Right atrium auricular region (tissue), 2 donors: ENCODE measurements at regions not wholly inside any gene's neighbourhood (a gene's known extent, or its start where the extent isn't known, plus 50 kb on each side); places are given as distances from the start of the nearest gene placed in this dataset.

Experiments
- DNase-seq: peaks from one replicate; pipeline ENCODE4 v3.0.0-alpha.2; 2019; ENCODE audit warnings: low spot score
- H3K27ac ChIP-seq, 2 donors: fragments of 200-600 bp; sonication (generic); 1 replicate in 1 of 2; 2 replicates in 1 of 2; pipeline ENCODE4 v1.5.1; 2016 to 2019
- H3K27me3 ChIP-seq, 2 donors: fragments of 200-600 bp; sonication (generic); one replicate each; pipeline versions ENCODE4 v1.5.1 to v1.6.0; 2017 to 2019
- H3K36me3 ChIP-seq: fragments of 200-600 bp; sonication (generic); one replicate; pipeline ENCODE4 v1.5.1; 2016
- H3K4me1 ChIP-seq, 2 donors: fragments of 200-600 bp; sonication (generic); one replicate each; pipeline versions ENCODE4 v1.5.1 to v1.6.0; 2017 to 2019
- H3K4me3 ChIP-seq, 2 donors: fragments of 200-600 bp; sonication (generic); 1 replicate in 1 of 2; 2 replicates in 1 of 2; pipeline ENCODE4 v1.5.1; 2017 to 2019; ENCODE audit warnings: mild to moderate bottlenecking in 1 of 2, moderate library complexity in 1 of 2
- H3K9me3 ChIP-seq, 2 donors: fragments of 200-600 bp; sonication (generic); one replicate each; pipeline ENCODE4 v1.5.1; 2019
- TF ChIP-seq, protein P1 (sequence below), 2 donors: fragments of 200-600 bp; sonication (generic); IDR thresholded peaks; one replicate each; pipeline ENCODE4 v1.5.1; 2019; ENCODE audit warnings: antibody characterized with exemption in 2 of 2

GRCh38 chr2:88834376-88834775, 142.9 kb downstream of the RPIA start:
- Histone ChIP-seq H3K9me3 (no peaks in the 10 kb centered on the region), H3K4me1 (no peaks in the 10 kb centered on the region), H3K27ac (no peak overlapping the region), H3K36me3 (no peaks in the 10 kb centered on the region), H3K27me3 (no peaks in the 10 kb centered on the region), H3K4me3 (no peak overlapping the region)
- DNase-seq: no peak
- TF ChIP-seq, protein P1, sequence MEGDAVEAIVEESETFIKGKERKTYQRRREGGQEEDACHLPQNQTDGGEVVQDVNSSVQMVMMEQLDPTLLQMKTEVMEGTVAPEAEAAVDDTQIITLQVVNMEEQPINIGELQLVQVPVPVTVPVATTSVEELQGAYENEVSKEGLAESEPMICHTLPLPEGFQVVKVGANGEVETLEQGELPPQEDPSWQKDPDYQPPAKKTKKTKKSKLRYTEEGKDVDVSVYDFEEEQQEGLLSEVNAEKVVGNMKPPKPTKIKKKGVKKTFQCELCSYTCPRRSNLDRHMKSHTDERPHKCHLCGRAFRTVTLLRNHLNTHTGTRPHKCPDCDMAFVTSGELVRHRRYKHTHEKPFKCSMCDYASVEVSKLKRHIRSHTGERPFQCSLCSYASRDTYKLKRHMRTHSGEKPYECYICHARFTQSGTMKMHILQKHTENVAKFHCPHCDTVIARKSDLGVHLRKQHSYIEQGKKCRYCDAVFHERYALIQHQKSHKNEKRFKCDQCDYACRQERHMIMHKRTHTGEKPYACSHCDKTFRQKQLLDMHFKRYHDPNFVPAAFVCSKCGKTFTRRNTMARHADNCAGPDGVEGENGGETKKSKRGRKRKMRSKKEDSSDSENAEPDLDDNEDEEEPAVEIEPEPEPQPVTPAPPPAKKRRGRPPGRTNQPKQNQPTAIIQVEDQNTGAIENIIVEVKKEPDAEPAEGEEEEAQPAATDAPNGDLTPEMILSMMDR (IDR thresholded peaks at IDR 0.05): no peak

DNA sequence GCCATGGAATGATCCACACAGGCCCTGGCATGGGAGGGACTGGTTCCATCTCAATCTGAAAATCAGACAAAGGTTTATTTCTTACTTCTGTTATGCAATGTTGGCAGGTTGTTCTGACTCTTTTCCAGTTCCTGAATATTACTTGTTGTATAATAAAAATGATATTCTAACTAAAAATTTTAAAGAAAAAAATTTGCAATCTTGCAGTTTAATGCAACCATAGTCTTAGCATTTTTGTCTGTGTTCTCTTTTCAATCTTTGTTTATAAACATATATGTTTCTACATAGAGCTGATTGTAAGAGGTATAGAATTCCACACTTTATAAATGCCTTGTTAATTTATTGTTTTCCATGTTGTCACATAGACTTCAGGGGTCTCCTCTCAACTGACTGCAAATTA, 143.4 kb downstream of the RPIA start:
- no peaks in the 10 kb centered on the region for H3K27me3 ChIP-seq
- DNase-seq: no peak
- H3K4me3 ChIP-seq: no peak overlapping the region
- no peaks in the 10 kb centered on the region for H3K36me3 ChIP-seq
- H3K9me3 ChIP-seq: no peaks in the 10 kb centered on the region
- no peak overlapping the region for H3K27ac ChIP-seq
- H3K4me1 ChIP-seq: no peaks in the 10 kb centered on the region
- TF ChIP-seq, protein P1 (IDR thresholded peaks at IDR 0.05): no peak

- no peak for DNase-seq
- Histone ChIP-seq H3K27ac (no peak overlapping the region), H3K27me3 (no peaks in the 10 kb centered on the region), H3K4me3 (no peak overlapping the region), H3K9me3 (no peaks in the 10 kb centered on the region), H3K36me3 (no peaks in the 10 kb centered on the region), H3K4me1 (no peaks in the 10 kb centered on the region)
- TF ChIP-seq, protein P1 (IDR thresholded peaks at IDR 0.05): no peak
Measured at GRCh38 chr2:88835726-88836125, 144.3 kb downstream of the RPIA start.

- DNase-seq: no peak
- H3K4me1 ChIP-seq: no peaks in the 10 kb centered on the region
- H3K9me3 ChIP-seq: no peaks in the 10 kb centered on the region
- TF ChIP-seq, protein P1 (IDR thresholded peaks at IDR 0.05): no peak
- no peak overlapping the region for H3K4me3 ChIP-seq
- H3K36me3 ChIP-seq: no peaks in the 10 kb centered on the region
- no peak overlapping the region for H3K27ac ChIP-seq
- no peaks in the 10 kb centered on the region for H3K27me3 ChIP-seq
Measured at GRCh38 chr2:88836351-88836750, 144.9 kb downstream of the RPIA start.

DNA sequence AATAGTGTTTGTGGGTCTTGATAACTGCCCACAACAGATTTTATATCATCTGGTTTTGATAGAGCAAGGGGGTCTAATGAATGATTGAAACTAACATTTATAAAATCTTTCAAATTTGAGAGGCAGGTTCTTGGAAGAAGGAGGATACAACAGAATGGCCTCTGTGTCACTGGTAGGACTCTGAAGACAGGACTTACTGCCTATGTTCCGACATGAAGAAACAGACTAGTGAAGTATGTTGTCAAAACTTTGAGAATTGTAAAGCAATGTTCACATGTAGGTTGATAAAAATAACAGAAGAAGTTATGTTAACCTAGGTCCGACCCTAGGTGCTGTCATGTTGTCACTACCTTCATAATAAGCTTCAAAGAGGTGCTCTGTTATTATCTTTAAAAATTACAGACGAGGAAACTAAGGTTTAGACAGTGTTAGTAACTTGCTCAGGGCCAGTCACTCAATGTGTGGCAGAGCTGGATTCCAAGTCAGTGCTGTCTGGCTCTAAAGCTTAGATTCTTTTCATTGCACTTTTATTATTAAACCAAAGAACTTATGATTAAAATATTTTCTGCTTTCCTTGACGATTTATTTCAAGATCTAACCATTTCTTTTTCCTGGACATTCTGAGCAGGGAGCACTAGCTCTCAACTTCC, 146.2 kb downstream of the RPIA start:
- Histone ChIP-seq H3K36me3 (no peaks in the 10 kb centered on the region), H3K27ac (no peak overlapping the region), H3K4me3 (no peak overlapping the region), H3K27me3 (no peaks in the 10 kb centered on the region), H3K9me3 (no peaks in the 10 kb centered on the region), H3K4me1 (no peaks in the 10 kb centered on the region)
- TF ChIP-seq, protein P1 (IDR thresholded peaks at IDR 0.05): no peak
- DNase-seq: no peak

GRCh38 chr2:88838165-88838635, 146.7 kb downstream of the RPIA start:
- Histone ChIP-seq H3K27ac (no peak overlapping the region), H3K36me3 (no peaks in the 10 kb centered on the region), H3K4me1 (no peaks in the 10 kb centered on the region), H3K4me3 (no peak overlapping the region), H3K27me3 (no peaks in the 10 kb centered on the region), H3K9me3 (no peaks in the 10 kb centered on the region)
- DNase-seq: no peak
- TF ChIP-seq, protein P1 (IDR thresholded peaks at IDR 0.05): no peak
